Left ventricle myocardium inferior (tissue), 1 donor: ENCODE measurements at regions not wholly inside any gene's neighbourhood (a gene's known extent, or its start where the extent isn't known, plus 50 kb on each side); places are given as distances from the start of the nearest gene placed in this dataset.

ENCODE experiments used
- DNase-seq: peaks from one replicate; pipeline ENCODE4 v3.0.0-alpha.2; 2020
- H3K27ac ChIP-seq: fragments of 200-600 bp; replicated peaks from 2 replicates; pipeline ENCODE4 v1.8.0; 2021
- H3K27me3 ChIP-seq: fragments of 200-600 bp; 2 replicates; pipeline ENCODE4 v1.8.0; 2021; ENCODE audit warnings: low read depth
- H3K36me3 ChIP-seq: fragments of 200-600 bp; 2 replicates; pipeline ENCODE4 v1.8.0; 2021
- H3K4me1 ChIP-seq: fragments of 200-600 bp; 2 replicates; pipeline ENCODE4 v1.8.0; 2021
- H3K4me3 ChIP-seq: fragments of 200-600 bp; 2 replicates; pipeline ENCODE4 v1.8.0; 2021; ENCODE audit warnings: mild to moderate bottlenecking, moderate library complexity
- H3K9me3 ChIP-seq: fragments of 200-600 bp; replicated peaks from 2 replicates; pipeline ENCODE4 v1.8.0; 2021
- intact Hi-C: fragments of 100-400 bp; cut with micrococcal nuclease; formaldehyde crosslinking; loops from one replicate; pipeline ENCODE4 v1.11.0; 2022
- TF ChIP-seq, protein P1 (sequence below): fragments of 200-600 bp; IDR thresholded peaks from 2 replicates; pipeline ENCODE4 v1.8.0; 2021; ENCODE audit warnings: antibody characterized with exemption, mild to moderate bottlenecking, borderline replicate concordance
- donor health status: DM: no; HTN: yes; CAD: no; lungs with severe emphysema.

DNA sequence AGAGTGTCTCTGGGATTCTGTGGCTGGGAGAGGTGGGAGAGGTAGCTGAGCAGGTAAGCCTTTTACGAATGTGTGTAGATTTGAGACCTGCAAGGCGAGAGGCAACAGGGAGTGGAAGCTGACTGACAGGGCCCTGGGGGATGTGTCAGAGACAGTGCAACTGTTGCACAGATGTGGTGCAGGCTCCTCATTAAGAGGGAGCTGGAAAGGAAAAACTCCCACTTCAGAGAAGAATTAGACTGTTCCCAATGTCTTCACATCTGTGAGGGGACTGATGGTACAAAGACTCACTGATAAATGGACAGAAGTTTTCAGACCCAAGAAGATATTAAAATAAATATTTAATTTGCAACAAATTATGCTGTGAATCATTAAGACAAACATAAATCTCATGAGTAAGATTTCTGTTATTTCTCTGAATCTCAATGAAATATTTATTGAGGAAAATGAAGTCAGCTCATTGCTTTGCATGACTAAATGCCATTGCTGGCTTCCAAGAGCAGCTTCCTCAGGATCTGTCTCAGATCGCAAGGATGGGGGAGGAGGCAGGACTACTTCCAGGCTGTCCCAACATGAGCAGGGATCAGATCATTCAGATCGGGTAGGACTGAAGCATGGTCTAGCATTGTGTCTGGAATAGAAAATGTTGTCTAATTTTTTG is 127.3 kb upstream of the ROPN1 start:
- H3K4me1 ChIP-seq: peaks cover 71% of the 10 kb centered on the region

DNA sequence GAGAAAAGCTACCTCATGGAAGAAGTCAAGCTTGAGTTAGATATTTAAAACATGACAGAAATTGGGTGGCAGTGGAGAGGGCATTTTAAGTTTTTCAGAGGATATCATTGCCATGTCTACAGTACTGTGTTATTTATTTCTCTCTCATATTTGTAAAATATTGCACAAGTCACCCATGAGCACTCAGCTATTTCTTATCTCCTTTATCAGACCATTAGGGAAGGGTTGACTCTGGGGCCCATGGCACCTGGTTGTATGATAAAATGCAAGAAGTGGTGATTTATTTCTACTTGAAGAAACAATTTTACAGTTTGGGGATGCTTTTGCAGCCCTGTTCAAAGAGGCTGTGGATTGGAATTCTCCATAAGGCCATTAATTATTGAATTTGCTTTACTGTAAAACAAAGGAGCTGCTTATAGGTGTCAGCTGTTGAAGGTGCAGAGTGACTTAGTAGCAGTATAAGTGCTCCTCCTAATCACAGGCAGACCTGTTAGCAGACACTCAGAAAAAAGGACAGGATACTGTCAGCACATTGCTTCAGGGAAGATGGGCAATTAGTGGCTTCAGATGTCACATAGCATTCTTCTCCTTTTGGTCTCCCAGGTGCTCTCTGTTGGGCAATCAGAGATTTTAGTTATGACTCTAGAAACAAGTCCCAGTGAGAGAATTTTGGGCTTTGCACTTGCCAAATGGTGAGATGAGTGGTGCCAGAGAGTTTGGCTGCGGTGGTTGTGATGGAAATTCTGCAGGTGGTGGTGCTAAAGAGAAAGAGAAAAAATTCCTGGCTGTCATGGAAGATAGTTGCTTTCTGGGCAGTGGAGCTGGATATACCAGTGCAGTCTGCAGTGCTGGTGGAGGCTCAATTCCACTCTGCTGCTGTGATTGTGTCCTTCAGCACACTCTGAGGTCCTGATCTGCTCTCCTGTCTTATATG is 129.7 kb upstream of the ROPN1 start:
- no peaks in the 10 kb centered on the region for H3K27me3 ChIP-seq
- H3K27ac ChIP-seq: no peak overlapping the region
- H3K4me1 ChIP-seq: peaks cover 46% of the 10 kb centered on the region
- H3K36me3 ChIP-seq: no peaks in the 10 kb centered on the region
- H3K9me3 ChIP-seq: no peaks in the 10 kb centered on the region
- intact Hi-C loops: no loop called here
- DNase-seq: no peak
- TF ChIP-seq, protein P1, sequence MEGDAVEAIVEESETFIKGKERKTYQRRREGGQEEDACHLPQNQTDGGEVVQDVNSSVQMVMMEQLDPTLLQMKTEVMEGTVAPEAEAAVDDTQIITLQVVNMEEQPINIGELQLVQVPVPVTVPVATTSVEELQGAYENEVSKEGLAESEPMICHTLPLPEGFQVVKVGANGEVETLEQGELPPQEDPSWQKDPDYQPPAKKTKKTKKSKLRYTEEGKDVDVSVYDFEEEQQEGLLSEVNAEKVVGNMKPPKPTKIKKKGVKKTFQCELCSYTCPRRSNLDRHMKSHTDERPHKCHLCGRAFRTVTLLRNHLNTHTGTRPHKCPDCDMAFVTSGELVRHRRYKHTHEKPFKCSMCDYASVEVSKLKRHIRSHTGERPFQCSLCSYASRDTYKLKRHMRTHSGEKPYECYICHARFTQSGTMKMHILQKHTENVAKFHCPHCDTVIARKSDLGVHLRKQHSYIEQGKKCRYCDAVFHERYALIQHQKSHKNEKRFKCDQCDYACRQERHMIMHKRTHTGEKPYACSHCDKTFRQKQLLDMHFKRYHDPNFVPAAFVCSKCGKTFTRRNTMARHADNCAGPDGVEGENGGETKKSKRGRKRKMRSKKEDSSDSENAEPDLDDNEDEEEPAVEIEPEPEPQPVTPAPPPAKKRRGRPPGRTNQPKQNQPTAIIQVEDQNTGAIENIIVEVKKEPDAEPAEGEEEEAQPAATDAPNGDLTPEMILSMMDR: no peak
- no peak overlapping the region for H3K4me3 ChIP-seq

More for the DNA sequence above, 127.3 kb upstream of the ROPN1 start:
- Histone ChIP-seq H3K27me3 (no peaks in the 10 kb centered on the region), H3K36me3 (no peaks in the 10 kb centered on the region), H3K27ac (peak overlapping the region; percentile 1), H3K4me3 (no peak overlapping the region), H3K9me3 (no peaks in the 10 kb centered on the region)
- TF ChIP-seq, protein P1: no peak
- intact Hi-C loops: no loop called here
- no peak for DNase-seq

DNA sequence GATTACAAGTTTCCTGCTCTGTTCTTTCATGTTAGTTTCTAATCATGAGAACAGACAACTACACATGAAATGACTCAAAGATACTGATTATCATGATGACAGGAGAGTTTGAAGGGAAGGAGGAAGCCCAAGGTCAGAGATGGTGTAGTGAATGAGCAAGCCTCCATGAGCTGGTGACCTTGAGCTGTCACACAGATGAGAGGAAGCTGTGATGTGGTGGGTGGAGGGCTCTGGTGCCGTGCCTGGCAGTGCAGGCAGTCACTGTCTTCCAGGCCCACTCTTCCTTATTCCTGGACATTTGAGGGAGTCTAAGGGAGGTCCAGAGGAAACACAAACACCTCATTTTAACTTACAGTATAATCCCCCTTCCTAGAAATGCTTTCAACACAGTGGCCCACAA is 133.4 kb upstream of the ROPN1 start:
- Histone ChIP-seq H3K27me3 (no peaks in the 10 kb centered on the region), H3K36me3 (no peaks in the 10 kb centered on the region), H3K4me1 (peaks cover 14% of the 10 kb centered on the region), H3K9me3 (no peaks in the 10 kb centered on the region), H3K4me3 (no peak overlapping the region), H3K27ac (no peak overlapping the region)
- intact Hi-C loops: no loop called here
- no peak for DNase-seq
- TF ChIP-seq, protein P1: no peak

DNA sequence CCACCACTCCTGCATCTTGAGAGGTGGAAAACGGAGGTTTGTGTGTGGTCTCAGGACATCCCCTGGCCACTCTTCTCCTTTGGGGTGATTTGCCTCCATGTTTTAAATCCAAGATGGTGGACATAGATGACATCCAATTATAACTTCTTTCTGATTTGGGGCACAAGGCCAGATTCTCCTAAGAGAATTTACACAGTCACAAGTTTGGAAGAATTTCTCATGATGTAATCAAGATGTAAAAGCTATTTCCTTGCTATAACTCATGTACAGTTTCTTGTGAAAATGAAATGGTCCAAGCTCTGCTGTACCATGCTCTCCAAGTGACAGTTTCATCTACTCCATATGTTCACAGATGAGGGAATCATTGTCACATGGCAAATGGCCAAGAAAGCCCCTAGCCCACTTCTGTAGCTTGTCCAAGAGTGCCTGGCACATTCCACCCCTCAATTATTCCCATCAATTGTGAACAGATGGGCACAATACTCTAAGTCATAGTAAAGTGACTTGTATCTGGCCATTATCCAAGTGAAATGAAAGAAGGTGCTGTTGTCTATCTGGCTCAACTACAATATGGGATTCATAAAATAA is 134.6 kb upstream of the ROPN1 start:
- H3K27ac ChIP-seq: no peak overlapping the region
- intact Hi-C loops: no loop called here
- H3K4me1 ChIP-seq: peaks cover 16% of the 10 kb centered on the region
- TF ChIP-seq, protein P1: no peak
- H3K9me3 ChIP-seq: no peaks in the 10 kb centered on the region
- no peak overlapping the region for H3K4me3 ChIP-seq
- no peaks in the 10 kb centered on the region for H3K27me3 ChIP-seq
- no peaks in the 10 kb centered on the region for H3K36me3 ChIP-seq
- DNase-seq: no peak

DNA sequence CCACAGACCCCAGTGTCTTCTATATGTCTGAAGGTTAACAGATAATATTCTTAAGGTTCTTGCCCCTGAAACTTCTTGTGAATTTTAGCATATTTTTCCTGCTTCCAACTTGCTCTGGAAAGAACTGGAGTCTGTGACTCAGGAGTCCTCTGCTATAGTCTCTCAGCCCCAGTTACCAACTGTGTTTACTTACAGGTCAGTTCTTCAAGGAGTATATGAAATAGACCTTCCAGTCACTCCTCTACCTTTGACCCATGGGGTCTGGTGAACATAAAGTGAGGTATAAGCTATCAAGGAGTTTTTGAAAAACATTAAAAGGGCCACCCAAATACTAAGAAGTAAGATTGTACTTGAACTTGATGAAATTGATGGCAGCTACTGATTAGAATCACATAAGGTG is 139.2 kb upstream of the ROPN1 start:
- intact Hi-C loops: no loop called here
- Histone ChIP-seq H3K9me3 (no peaks in the 10 kb centered on the region), H3K27me3 (no peaks in the 10 kb centered on the region), H3K4me1 (peaks cover 31% of the 10 kb centered on the region), H3K4me3 (no peak overlapping the region), H3K36me3 (no peaks in the 10 kb centered on the region), H3K27ac (no peak overlapping the region)
- TF ChIP-seq, protein P1: no peak
- no peak for DNase-seq
